ENCODE measurements at regions not wholly inside any gene's neighbourhood (a gene's known extent, or its start where the extent isn't known, plus 50 kb on each side); places are given as distances from the start of the nearest gene placed in this dataset.

DNA sequence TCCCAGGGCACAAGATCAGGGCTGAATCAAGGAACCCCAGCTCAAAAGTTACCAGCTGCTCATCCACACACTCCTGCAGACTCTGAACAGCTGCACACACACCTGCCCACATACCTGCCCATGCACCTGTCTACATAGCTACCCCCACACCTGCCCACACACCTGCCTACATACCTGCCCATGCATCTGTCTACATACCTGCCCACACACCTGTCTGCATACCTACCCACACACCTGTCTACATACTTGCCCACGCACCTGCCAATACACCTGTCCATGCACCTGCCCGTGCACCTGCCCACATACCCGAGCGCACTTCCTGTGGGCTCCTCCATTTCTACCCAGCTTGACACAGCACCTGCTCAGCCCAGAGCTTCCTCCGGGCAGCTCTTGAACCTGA, 122.8 kb upstream of the AGAP1 start:
- no peak for DNase-seq

GRCh38 chr2:235373171-235373570, 120.7 kb upstream of the AGAP1 start:
- DNase-seq, result no peak

DNA sequence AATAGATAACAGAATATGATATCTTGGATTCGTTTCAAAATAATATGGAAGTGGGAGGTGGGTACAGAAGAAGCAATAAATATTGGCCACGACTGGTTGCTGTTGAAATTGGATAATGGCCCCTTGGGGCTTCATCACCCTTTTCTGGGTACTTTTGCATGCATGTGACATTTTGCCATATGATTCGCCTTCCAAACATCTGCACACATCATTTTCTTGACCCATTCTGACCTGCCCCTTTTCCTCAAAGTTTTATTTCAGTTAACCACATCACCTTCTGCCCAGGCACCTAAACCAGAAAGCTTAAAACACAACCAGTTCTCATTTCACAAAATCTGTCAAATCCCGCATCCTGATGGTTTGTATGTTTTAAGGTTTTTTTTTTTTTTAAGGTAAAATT, 116.7 kb upstream of the AGAP1 start:
- DNase-seq, result no peak

DNA sequence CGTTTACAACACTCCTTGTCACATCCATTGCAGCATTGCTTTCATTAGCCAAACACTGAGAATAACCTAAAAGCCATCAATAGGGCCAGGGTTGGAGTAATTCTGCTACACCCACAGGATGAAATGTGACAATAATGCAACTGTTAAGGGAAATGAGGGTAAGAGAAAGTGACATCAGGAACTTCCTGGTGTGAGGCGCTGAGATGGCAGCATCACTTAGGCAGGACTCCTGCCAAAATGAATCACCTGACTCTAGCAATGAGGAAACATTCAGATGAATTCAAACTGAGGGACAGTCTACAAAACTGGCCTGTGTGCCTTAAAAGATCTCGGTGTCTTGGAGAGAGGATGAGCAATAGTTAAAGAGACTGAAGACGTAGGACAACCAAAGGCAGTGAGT, 115.6 kb upstream of the AGAP1 start:
- no peak for DNase-seq

DNA sequence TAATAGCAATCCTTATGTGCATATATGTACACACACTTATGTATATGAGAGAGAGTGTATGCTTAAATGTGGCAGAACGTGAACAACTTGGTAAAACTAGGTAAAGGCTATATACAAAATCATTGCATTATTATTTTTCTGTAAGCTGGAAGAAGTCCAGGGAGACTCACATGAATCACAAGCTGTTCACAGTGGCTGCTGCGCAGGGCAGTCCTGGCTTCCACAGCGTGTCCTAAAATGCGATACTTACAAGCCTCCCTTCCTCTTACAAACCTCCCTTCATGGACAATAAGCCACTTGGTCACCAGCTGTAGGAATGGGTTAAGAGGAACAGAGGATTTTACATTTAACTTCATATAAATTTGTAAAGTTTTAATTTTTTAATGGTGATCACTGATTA, 114.9 kb upstream of the AGAP1 start:
- no peak for DNase-seq

- no peak for DNase-seq
Measured at GRCh38 chr2:235381261-235381912, 112.5 kb upstream of the AGAP1 start.

GRCh38 chr2:235382179-235382578, 111.7 kb upstream of the AGAP1 start:
- DNase-seq, result no peak

DNA sequence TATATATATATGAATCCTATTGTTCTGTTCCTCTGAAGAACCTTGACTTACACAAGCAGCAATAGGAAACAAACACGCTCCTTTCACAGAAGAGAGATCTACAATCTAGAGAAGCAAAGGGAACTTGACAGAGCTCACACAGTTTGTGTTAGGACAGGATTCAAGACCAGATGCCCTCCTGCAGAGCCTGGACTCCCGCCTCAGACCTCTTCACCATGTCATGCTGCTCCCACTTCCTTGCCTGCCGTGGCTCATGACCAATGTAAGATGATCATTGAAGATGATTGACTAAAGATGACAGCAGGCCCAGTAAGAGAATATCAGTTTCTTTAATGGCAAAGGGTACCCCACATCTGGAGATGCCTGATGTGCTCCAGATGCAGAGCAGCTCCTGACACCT, 111.2 kb upstream of the AGAP1 start:
- no peak for DNase-seq

GRCh38 chr2:235383272-235383843, 110.5 kb upstream of the AGAP1 start:
- no peak for DNase-seq

DNA sequence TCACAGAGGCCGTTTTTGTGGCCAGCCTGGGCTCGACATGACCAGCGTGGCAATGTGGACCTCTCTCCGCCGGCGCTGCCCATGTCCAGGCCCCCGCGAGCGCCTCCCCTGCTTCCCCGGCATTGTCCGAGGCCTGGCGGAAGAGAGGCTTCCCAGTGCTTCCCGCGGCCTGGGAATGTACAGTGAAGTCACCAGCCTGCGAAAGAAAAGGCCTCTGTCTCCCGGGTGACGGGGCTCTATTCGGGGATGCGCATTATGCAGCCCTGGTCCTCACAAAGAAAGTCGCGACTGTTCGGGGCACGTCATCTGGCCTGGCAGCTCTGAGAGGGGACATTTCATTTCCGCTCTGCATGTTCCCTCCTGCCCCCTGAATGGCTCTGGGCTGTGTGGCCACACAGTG, 109.2 kb upstream of the AGAP1 start:
- no peak for DNase-seq

GRCh38 chr2:235389626-235390025, 104.2 kb upstream of the AGAP1 start:
- no peak for DNase-seq

DNA sequence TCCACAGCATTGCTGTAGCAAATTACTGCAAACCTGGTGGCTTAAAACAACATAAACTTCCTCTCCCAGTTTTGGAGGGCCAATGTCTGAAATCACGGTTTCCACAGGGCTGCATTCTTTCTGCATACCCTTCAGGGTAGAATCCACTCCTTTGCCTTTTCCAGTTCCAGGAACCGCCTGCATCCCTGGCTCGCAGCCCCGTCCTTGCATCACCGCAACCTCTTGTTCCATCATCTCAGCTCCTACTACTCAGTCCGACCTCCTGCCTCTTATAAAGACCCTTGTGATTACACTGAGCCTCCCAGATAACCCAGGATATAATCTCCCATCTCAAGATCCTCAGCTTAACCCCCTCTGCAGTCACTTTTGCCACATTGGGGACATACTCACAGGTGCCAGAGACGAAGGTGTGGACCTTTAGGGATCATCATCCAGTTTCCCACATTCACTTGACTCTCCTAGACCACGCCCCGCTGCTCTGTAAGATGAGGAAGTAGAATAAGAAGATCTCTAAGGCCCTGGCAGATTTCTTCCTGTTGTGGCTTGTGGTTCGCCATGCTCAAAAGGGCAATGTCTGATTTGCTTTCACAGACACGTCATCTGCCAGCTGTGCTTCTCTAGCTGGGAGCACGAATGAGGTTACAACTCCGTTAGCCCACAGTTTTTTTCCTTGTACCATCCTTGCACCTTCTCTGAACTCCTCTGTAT, 103.6 kb upstream of the AGAP1 start:
- DNase-seq, result peak; percentile 37

GRCh38 chr2:235390816-235391194, 103.0 kb upstream of the AGAP1 start:
- DNase-seq, result no peak

- DNase-seq, result no peak
Measured at GRCh38 chr2:235391921-235392615, 101.8 kb upstream of the AGAP1 start.

- DNase-seq, result no peak
Measured at GRCh38 chr2:235394278-235394828, 99.5 kb upstream of the AGAP1 start.

DNA sequence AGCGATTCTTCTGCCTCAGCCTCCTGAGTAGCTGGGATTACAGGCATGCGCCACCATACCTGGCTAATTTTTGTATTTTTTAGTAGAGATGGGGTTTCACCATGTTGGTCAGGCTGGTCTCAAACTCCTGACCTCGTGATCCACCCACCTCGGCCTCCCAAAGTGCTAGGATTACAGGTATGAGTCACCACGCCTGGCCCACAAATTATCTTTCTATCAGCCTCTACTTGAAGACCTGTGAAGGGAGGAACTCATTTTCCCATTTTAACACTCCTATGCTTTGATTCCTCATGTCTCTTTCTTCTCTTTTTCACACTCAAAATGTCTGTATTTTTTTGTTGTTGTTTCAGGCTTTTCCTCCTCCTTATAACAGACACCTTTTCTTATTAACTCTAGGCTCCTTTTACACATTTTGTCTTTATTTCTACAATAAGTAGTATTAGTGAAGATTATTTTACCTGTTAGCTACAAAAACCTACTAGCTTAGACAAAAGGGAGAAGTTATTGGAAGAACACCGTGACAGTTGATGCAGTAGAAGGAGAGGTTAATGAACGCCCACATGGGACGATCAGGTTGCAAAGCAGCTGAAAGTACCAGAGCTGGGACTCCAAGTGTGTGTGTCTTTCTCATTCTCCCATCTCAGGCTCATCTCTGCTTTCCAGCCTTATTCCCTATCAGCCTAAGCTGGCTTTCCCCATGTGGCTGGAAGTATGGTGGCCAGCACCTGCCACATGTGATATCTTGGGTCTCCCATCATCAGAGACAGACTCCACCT, 97.6 kb upstream of the AGAP1 start:
- DNase-seq, result no peak

DNA sequence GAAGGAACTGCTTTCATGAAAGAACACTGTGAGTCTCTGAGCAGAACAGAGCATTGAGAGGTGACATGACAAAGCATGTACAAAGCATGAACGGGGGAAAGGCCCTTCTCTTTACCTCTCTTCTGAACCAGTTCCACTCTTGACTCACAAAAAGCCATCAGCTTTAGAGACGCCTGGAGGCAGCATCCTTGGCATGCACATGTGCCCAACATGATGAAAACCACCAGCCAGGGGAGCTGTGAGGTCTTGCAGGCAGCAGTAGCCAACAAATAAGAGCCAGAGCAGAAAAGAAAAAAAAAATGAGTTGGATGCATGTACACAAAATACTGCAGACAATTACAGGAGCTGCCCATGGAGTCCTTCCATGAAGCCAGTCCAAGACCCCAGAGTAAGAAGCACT, 95.5 kb upstream of the AGAP1 start:
- no peak for DNase-seq

- no peak for DNase-seq
Measured at GRCh38 chr2:235399895-235400294, 93.9 kb upstream of the AGAP1 start.

DNA sequence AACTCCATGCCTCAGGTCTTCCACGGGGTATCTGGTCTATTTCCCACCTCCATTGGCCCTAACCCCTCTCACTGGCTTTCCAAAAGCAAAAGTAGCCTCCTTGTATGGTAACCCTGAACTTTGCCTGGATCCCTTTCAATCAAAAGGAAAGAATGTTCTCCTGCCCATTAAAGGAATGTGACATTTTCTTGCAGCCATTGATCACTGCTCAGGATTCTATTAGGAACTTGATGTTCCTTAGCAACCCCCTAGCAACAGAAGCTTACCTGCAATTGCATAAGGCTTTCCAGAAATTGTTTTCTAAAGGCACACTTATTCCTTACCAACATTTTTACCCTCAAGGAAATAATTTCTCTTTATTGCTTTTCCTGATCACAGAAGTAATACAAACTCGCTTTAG, 91.4 kb upstream of the AGAP1 start:
- no peak for DNase-seq

- DNase-seq, result no peak
Measured at GRCh38 chr2:235405612-235406361, 88.1 kb upstream of the AGAP1 start.

GRCh38 chr2:235406430-235406829, 87.4 kb upstream of the AGAP1 start:
- DNase-seq, result no peak

- DNase-seq, result no peak
Measured at GRCh38 chr2:235411905-235412485, 81.8 kb upstream of the AGAP1 start.
